PC-9 (cell line): ENCODE measurements at regions not wholly inside any gene's neighbourhood (a gene's known extent, or its start where the extent isn't known, plus 50 kb on each side); places are given as distances from the start of the nearest gene placed in this dataset.

Experiments
- BruUV-seq: library from RNA; stranded (reverse); fragments of 400-500 nt; replicated peaks from 2 replicates; lab custom pipeline; 2021; lab: Mats Ljungman, UMichigan
- CTCF ChIA-PET: fragments of 300-600 bp; sonication (Branson Sonifier 250); formaldehyde crosslinking; loops from one replicate; lab custom pipeline; 2022; ENCODE audit warnings: antibody characterized with exemption; lab: Charles Lee
- POLR2A ChIA-PET: fragments of 300-600 bp; sonication (Branson Sonifier 250); formaldehyde crosslinking; loops from one replicate; lab custom pipeline; 2022; ENCODE audit warnings: antibody characterized with exemption; ENCODE audit not compliant: unreplicated experiment; lab: Charles Lee
- DNase-seq, 2 experiments: peaks; one replicate each; pipeline versions ENCODE4 v3.0.0 to v3.0.0-alpha.2; 2015 to 2022; ENCODE audit warnings: mixed read lengths in 1 of 2
- H2AFZ ChIP-seq: fragments of 200-600 bp; sonication (generic); 2 replicates; pipeline ENCODE4 v1.8.1; 2017; ENCODE audit warnings: antibody characterized with exemption
- H3F3A ChIP-seq: fragments of 200-600 bp; sonication (generic); 2 replicates; pipeline ENCODE4 v1.8.1; 2017; ENCODE audit warnings: antibody characterized with exemption, mild to moderate bottlenecking, low read depth; ENCODE audit not compliant: insufficient read depth
- H3K27ac ChIP-seq: fragments of 200-600 bp; sonication (generic); 2 replicates; pipeline ENCODE4 v1.6.1; 2016; ENCODE audit warnings: mixed run types
- H3K27me3 ChIP-seq: fragments of 200-600 bp; sonication (generic); 2 replicates; pipeline ENCODE4 v1.6.1; 2016; ENCODE audit warnings: low read depth, mixed run types; ENCODE audit not compliant: insufficient read depth
- H3K36me3 ChIP-seq: fragments of 200-600 bp; sonication (generic); 2 replicates; pipeline ENCODE4 v1.6.1; 2016; ENCODE audit warnings: low read depth, mixed run types
- H3K4me1 ChIP-seq: fragments of 200-600 bp; sonication (generic); replicated peaks from 2 replicates; pipeline ENCODE4 v1.6.1; 2016; ENCODE audit warnings: mixed run types; ENCODE audit not compliant: insufficient read depth
- H3K4me2 ChIP-seq: fragments of 200-600 bp; sonication (generic); 2 replicates; pipeline ENCODE4 v1.6.1; 2017; ENCODE audit warnings: mixed run types
- H3K4me3 ChIP-seq: fragments of 200-600 bp; sonication (generic); 2 replicates; pipeline ENCODE4 v1.6.1; 2016; ENCODE audit warnings: mixed run types
- H3K79me2 ChIP-seq: fragments of 200-600 bp; sonication (generic); 2 replicates; pipeline ENCODE4 v1.6.1; 2017; ENCODE audit warnings: low read depth, mixed run types
- H3K9me2 ChIP-seq: fragments of 200-600 bp; sonication (generic); 2 replicates; pipeline ENCODE4 v1.8.1; 2017; ENCODE audit warnings: mild to moderate bottlenecking; ENCODE audit not compliant: insufficient read depth
- H3K9me3 ChIP-seq: fragments of 200-600 bp; sonication (generic); 2 replicates; pipeline ENCODE4 v1.8.1; 2016; ENCODE audit warnings: low read depth; ENCODE audit not compliant: insufficient read depth
- H4K20me1 ChIP-seq: fragments of 200-600 bp; sonication (generic); 2 replicates; pipeline ENCODE4 v1.8.1; 2017; ENCODE audit not compliant: insufficient read depth
- EZH2 ChIP-seq: fragments of 200-600 bp; sonication (generic); IDR thresholded peaks from 2 replicates; pipeline ENCODE4 v1.8.0; 2017; ENCODE audit warnings: antibody characterized with exemption, low read depth
- intact Hi-C: fragments of 100-400 bp; cut with micrococcal nuclease; formaldehyde crosslinking; loops from one replicate; pipeline ENCODE4 v1.10.0; 2022; ENCODE audit not compliant: unreplicated experiment
- TF ChIP-seq, protein P1 (sequence below): fragments of 200-600 bp; sonication (generic); conservative IDR thresholded peaks from 2 replicates; pipeline ENCODE4 v1.6.1; 2017; ENCODE audit warnings: mixed run types, antibody characterized with exemption, mild to moderate bottlenecking, moderate library complexity

DNA sequence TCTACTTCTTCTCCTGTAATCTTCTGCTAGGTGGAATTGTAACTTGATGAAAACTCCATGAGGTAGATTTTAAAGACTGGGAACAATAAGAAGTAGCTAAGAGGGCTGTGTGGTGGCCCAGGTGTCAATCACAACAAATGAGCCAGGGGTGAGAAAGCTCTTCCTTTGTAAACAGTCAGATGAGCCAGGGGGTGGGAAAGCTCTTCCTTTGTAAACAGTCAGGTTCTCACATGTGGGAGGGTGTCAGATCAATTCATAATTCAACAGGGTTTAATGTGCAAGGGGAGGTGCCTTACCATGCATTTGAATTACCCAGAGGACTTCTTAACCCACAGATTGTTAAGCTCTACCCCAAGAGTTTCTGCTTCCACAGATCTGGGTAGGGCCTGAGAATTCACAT lies 312.4 kb upstream of the AUTS2 start:
- TF ChIP-seq, protein P1, sequence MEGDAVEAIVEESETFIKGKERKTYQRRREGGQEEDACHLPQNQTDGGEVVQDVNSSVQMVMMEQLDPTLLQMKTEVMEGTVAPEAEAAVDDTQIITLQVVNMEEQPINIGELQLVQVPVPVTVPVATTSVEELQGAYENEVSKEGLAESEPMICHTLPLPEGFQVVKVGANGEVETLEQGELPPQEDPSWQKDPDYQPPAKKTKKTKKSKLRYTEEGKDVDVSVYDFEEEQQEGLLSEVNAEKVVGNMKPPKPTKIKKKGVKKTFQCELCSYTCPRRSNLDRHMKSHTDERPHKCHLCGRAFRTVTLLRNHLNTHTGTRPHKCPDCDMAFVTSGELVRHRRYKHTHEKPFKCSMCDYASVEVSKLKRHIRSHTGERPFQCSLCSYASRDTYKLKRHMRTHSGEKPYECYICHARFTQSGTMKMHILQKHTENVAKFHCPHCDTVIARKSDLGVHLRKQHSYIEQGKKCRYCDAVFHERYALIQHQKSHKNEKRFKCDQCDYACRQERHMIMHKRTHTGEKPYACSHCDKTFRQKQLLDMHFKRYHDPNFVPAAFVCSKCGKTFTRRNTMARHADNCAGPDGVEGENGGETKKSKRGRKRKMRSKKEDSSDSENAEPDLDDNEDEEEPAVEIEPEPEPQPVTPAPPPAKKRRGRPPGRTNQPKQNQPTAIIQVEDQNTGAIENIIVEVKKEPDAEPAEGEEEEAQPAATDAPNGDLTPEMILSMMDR = no peak
- TF ChIP-seq EZH2 = no peak
- DNase-seq = no peak

DNA sequence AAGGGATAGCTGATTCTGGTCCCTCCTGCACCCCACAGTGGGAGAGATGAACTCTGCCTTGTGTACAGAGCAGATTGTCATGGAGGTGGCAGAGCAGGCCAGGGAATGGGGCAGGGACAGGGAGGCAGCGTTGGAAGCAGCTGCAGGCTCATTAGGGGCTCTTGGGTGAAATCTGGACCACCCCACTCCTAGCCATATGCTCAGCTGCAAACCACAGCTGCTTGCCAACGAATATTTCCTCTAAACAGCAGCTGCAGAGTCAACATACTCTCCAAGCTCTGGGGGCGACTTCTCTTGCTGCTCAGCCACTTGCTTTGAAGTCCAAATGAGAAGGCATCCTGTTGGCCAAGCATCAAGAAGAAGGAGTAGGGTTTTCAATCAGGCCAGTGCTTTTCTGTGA lies 302.3 kb upstream of the AUTS2 start:
- Histone ChIP-seq H3K27me3 (no peaks in the 10 kb centered on the region), H3K9me3 (no peaks in the 10 kb centered on the region), H3K4me2 (no peak overlapping the region), H3F3A (no peaks in the 10 kb centered on the region), H3K4me3 (no peak overlapping the region), H2AFZ (no peak overlapping the region), H4K20me1 (no peaks in the 10 kb centered on the region), H3K9me2 (no peaks in the 10 kb centered on the region), H3K36me3 (no peaks in the 10 kb centered on the region), H3K27ac (no peak overlapping the region), H3K79me2 (no peaks in the 10 kb centered on the region), H3K4me1 (no peaks in the 10 kb centered on the region)
- BruUV-seq = no TSS peak
- POLR2A ChIA-PET = no interaction called here
- intact Hi-C loops = no loop called here
- DNase-seq = no peak
- no peak for TF ChIP-seq EZH2
- TF ChIP-seq, protein P1 = no peak
- CTCF ChIA-PET = no interaction called here

More for the DNA sequence above, 312.4 kb upstream of the AUTS2 start:
- Histone ChIP-seq H3K36me3 (no peaks in the 10 kb centered on the region), H3K9me3 (no peaks in the 10 kb centered on the region), H3K4me2 (no peak overlapping the region), H4K20me1 (no peaks in the 10 kb centered on the region), H3K27me3 (no peaks in the 10 kb centered on the region), H3K9me2 (no peaks in the 10 kb centered on the region), H3K4me3 (no peak overlapping the region), H3F3A (no peaks in the 10 kb centered on the region), H2AFZ (no peak overlapping the region), H3K27ac (no peak overlapping the region), H3K79me2 (no peaks in the 10 kb centered on the region), H3K4me1 (no peaks in the 10 kb centered on the region)
- POLR2A ChIA-PET = no interaction called here
- CTCF ChIA-PET = no interaction called here
- intact Hi-C loops = no loop called here
- no TSS peak for BruUV-seq

DNA sequence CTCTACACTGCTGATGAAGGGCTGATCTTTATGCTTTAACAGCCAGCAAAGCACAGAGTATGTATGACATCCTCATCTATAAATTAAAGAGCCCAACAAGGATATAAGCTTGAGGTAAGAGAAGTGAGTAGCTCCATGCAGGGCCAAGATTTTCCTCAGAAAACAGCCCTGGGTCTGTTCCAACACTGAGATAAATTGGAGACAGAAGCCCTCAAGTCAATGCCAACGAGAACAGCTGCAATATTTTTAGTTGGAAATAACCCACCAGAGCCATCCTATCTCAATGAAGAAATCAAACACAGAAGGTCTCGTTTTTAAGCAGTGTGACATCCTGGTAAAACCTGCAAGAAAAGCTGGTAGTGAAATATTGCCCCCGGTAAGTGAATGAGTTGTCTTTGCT lies 297.0 kb upstream of the AUTS2 start:
- POLR2A ChIA-PET = no interaction called here
- Histone ChIP-seq H3K36me3 (no peaks in the 10 kb centered on the region), H3K9me2 (no peaks in the 10 kb centered on the region), H4K20me1 (no peaks in the 10 kb centered on the region), H3K9me3 (0 out of 2 replicates have a peak, but pooled peaks cover 4% of the 10 kb centered on the region), H3F3A (no peaks in the 10 kb centered on the region), H3K79me2 (no peaks in the 10 kb centered on the region), H3K4me3 (no peak overlapping the region), H3K4me1 (no peaks in the 10 kb centered on the region), H3K27ac (no peak overlapping the region), H2AFZ (no peak overlapping the region), H3K4me2 (no peak overlapping the region), H3K27me3 (no peaks in the 10 kb centered on the region)
- no TSS peak for BruUV-seq
- no peak for TF ChIP-seq EZH2
- TF ChIP-seq, protein P1 = no peak
- intact Hi-C loops = no loop called here
- no peak for DNase-seq
- CTCF ChIA-PET = no interaction called here
